NCI-H82 (cell line): ENCODE measurements at regions not wholly inside any gene's neighbourhood (a gene's known extent, or its start where the extent isn't known, plus 50 kb on each side); places are given as distances from the start of the nearest gene placed in this dataset.

Source experiments
- DNase-seq: peaks from one replicate; lab custom pipeline; 2025; lab: John Stamatoyannopoulos, UW

DNA sequence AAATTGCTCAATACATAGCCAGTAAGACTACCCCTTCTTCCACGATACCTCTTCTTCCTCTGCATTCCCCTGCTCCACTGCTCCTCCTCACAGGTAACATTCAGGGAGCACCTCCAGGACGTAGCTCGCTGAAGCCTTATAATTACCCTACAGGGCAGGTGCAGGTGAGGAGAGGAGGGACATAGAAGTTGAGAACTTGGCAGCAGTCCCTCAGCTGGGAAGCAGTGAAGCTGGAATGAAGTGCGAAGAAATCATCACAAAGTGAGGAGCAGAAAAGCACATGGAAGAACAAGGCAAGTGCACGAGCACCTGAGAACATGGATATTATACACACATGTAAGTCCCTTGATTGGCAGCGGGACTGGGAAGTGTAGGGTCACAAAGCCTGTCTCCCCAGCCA lies 118.2 kb downstream of the HSD17B3 start:
- no peak for DNase-seq

DNA sequence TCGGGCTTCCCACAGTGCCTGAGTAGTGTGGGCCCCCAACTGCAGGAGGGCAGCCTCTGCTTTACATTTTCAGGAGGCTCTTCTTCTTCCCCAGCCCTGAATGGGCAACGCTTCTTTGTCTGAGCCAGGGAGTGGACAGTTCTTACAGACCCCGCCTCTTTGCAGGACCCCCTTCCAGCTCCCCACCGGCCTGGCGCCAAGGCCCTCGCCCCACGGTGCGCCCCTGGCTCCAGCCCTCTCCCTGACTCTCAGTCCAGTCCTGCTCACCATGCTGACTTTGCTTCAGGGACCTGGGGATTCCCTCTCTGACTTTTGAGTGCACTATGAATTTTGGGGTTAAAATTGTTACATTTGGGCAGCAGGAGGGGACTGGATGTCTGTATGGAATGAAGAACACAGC lies 123.8 kb downstream of the HSD17B3 start:
- no peak for DNase-seq

DNA sequence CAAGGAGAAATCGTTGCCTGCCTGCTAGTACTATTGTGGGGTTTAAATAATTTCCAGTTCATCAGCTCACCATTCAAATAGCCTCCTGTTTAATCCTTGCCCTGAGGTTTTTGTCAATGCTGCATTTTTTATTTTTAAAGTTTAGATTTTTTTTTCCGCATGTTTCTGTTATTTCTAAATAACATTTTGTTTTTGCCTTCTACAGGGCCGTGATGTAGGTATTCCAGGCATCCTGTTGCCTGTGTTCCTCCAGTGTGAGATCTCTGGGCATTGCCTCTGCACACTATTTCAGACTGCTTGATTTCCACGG lies 124.3 kb downstream of the HSD17B3 start:
- no peak for DNase-seq

DNA sequence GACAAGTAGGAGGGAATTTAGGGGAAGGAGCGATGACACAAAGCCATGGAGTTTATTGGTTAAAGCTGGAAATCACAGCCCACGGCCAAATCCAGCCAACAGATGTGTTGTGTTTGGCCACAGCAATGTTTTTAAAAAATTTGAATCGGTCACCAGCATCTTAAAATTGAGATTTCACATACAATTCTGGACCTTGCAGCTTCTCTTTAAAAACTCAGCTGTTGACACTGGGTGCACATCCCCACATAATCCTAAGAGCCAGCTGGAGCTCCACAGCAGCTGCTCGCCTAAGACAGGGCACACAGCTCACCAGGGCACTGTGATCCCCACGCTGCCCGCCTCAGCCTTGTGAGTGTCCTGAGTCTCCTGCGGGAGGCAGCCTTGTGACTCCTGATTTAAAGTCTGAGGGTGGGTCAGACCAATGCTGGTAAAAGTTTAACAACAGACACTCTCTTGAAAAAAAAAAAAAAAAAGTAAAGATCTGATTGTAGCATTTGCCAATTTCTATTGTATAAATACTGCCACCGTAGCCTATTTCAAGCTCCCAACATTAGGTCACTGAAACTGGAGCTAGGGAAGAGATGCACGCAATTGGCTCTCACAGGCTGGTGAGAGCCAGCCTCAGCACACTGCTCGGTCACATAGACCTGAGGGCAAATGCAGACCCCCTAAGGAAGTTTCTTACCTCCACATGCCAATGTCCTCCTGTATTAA lies 124.8 kb downstream of the HSD17B3 start:
- peak; percentile 70 for DNase-seq

DNA sequence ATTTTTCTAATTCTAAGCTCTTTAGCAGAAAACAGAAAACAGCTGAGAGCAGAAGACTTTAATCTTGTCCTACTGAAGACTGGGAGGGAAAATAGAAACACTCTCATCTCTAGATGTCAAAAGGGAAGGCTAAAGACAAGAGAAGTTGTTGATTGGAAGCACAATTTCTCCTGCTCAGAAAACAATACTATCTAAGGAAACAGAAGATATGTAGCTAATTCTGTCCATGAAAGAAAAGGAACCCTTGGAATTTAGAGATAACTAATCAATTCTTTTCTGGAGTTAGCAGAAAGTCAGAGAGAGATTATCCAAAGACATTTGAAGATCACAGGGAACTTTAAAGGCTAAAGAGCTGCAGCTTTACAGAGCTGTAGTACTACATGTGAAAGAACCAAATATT lies 126.2 kb downstream of the HSD17B3 start:
- no peak for DNase-seq

DNA sequence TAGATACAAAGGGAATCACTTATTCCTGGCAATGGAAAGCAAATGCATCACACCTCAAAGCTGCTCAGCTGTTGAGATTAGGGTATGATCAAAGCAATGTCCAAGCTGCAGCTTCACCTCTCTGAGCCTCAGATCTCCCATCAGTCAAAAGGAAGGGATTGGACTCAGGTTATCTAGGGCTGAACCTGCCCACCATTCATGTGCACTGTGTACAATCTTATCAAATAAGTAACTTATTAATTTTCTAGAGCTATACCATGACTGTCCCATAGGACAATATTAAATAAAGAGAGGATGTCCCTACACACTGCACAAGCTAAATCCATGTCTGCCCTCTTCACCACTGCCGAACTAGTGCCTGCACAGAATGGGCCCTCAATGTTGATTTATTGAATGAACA lies 127.0 kb downstream of the HSD17B3 start:
- no peak for DNase-seq

DNA sequence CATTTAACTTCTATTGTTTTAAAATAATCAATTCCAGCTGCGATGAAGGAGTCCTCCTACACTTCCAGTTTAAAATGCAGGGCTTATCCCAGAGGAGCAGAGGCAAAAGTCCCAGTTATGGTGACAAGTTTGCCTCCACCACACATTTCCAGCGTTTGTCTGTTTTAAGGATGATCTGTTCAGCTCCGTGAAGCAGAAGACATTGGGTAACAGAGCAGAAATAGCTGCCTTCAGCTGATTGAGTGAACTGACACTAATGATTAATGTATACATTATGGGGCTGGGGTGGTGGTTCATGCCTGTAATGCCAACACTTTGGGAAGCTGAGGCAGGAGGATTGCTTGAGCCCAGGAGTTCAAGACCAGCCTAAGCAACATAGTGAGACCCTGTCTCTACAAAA lies 127.6 kb downstream of the HSD17B3 start:
- DNase-seq = no peak

DNA sequence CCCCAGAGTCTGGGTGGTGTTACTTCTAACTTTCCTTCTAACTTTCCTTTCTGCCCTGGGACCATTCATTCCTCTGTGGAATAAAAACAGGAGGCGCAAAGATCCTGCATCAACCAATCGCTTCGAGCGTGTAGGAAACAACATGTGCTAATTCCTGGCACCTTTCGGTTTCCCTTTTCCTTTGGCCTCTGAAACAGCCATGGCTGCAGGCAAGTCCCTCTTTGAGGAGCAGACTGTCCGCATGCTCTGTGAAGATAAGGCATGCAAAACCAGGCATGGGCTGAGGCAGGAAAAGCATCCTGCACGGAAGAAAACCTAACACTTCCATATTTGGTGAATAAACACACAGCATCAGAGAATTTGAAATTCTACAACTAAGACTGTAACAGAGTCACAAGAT lies 128.3 kb downstream of the HSD17B3 start:
- no peak for DNase-seq

DNA sequence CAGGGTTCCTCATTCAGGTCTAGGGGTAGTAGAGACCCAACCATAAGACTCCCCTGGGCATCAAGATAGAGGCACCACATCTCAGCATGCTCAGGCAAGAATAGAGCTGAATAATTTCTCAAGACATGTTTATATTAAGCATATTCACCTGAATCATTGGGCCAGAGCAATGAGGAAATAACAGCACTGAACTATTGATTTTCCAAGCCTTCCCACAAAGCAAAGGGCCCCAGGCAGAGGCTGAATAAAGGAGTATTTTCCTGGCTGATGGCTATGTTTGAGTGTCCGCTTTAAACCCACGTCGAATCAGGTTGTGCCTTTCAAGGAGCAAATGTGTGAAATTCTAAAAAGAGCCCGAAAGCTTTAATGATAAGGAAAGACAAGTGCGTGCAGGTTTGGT lies 129.2 kb downstream of the HSD17B3 start:
- DNase-seq = no peak

DNA sequence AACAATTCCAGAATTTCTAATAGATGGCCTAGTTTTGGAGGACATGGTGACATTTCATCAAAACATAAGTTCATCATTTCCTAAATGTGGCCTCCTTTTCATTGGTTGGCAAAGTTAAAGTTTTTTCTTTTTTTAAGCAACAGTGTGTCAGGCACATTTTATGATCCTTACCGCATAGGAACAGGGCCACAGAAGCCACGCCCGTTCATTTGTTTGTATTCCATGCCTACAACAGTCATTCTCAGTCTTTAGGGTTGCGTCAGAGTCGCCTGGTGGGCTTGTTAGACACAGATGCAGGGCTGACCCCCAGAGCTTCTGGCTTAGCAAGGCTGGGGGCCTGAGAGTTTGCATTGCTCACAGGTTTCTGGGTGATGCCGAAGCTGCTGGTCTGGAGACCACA lies 130.2 kb downstream of the HSD17B3 start:
- DNase-seq = no peak

DNA sequence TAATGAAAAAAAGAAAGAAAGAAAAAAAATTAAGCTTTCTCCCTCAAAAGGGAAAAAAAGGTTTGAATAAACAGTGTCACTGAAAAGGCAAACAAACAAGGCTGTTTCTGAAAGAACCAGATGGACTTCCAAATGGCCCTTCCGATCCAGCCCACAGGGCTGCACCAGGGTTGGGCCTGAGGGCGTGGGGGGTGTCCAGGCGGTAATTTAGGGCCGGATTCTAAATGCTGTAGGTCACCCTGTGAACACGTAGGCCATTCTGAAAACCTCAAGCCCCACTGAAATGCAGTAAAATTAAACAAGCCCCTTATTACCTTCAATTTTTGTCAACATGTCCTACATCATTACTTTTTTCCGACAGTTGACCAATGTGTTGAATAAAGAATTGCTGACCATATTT lies 132.1 kb downstream of the HSD17B3 start:
- DNase-seq = no peak

DNA sequence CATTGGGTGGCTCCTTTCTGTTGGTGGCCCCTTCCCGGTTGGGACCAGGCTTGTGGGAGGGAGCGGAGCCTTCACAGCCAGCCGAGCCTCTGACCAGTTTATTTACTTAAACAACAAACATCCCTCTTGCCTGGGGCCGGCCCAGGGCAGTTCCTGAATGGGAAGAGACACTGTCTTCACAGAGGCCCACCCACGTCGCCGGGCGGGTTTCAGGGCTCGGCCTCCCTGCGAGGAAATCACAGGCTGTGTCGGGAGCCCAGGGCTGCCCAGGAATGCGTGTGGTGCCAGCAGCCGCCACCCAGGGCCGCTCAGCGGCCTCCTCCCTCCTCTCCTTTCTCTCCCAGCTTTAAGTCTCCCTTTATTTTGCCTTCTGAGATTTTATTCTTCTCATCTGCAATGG lies 132.5 kb downstream of the HSD17B3 start:
- no peak for DNase-seq

DNA sequence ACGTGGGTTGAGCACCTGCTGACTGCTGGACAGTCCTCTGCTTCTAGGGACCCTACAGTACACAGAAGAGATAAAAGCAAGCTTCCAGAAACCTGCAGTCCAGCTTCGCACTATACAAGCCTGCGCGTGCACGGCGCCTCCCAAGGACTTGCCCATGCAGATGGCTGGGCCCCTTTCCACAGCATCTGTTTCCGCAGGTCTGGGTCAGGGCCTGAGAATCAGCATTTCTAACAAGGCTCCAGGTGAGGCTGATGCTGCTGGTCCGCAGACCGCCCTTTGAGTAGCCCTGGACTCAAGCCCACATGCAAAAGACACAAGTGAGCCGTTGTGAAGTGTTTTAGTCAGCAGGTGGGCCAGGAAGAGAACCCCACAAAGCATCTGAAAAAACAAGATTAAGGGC lies 133.1 kb downstream of the HSD17B3 start:
- DNase-seq = no peak

DNA sequence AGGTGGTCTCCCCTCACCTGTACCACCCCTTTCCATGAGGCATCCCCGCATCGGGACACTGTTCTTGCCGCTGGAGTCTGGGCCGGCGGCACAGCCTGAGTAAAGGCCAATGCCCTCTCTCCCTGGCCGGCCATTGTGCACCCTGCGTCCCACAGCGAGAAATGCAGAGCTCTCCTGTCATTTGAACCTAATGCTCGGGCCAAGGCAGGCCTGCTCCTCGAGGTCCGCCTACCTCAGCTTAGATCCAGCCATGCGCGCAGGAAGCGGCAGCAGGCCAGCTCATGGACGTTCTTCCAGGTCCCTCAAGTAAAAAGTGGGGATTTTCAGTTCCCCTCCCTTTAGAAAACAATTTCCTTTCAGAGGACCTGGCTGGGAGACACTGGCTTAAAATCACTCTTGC lies 135.0 kb downstream of the HSD17B3 start:
- no peak for DNase-seq

DNA sequence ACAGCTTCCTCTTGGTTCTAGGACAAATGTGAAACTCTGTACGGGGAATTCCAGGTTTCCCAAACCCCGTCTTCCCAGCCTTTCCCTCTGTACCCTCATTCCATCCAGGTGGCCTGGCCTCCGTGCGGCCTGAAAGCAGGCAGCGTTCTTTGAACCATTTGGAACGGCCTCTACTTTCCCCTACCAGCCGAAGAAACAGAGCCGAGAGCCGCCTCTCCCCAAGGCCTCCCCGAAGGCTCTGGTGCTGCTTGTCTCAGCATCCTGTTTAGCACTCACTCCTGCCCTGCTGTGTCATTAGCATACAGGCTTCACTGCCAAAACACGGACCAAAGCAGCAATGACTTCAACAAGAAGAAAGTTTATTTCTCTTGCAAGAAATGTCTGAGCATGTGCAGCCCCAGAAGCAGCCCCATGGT lies 137.7 kb downstream of the HSD17B3 start:
- no peak for DNase-seq

DNA sequence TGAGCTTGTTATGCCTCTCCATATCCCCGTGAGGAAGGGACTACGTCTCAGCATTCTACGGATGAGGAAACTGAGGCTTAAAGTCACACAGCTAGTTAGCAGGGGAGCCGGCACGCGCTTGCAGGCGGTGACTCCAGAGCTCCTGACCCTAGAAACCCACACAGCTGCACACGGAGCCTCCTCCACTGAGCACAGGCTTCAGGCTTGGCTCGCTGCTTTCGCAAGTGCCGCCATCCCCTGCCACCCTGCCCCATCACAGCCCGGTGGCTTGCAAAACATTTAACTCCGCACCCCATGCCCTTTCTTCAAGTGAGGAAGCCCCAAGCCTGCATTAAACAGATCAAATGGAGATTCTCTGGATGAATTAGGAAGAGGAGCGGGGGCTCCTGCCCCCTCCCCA lies 138.3 kb downstream of the HSD17B3 start:
- DNase-seq = no peak

DNA sequence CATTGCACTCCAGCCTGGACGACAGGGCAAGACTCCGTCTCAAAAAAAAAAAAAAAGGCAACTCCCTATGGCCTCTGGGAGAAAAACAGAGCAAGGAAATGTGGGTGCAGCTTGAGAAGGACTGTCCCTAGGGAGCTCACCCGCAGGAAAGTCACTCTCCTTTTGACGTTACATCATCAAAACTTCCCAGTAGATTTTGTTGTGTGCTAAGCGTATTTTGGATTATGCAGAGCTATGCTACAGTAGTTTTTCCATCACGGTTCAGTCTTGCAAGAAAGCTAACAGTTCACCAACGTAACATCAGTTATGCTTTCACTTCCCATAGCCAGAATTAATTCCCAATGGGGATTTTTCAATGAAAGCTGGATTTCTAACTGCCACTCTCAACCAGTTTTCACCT lies 138.8 kb downstream of the HSD17B3 start:
- DNase-seq = no peak

DNA sequence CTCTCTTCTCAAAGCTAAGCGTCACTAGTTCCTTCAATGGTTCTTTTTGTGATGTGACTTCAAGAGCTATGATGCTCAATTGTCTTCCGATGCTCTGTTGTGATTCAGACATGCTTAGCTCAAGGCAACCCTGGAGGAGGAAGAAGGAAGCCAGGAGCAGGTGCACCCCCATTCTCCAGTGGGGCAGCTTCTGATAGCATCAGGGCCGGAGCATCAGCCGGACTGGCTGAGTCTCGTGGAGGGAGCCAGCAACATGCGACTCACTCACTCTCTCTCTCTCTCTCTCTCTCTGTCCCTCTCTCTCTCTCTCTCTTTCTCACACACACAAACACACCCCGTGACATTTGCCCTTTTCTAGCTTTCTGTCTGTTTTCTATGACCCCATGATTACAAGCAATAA lies 140.2 kb downstream of the HSD17B3 start:
- no peak for DNase-seq

DNA sequence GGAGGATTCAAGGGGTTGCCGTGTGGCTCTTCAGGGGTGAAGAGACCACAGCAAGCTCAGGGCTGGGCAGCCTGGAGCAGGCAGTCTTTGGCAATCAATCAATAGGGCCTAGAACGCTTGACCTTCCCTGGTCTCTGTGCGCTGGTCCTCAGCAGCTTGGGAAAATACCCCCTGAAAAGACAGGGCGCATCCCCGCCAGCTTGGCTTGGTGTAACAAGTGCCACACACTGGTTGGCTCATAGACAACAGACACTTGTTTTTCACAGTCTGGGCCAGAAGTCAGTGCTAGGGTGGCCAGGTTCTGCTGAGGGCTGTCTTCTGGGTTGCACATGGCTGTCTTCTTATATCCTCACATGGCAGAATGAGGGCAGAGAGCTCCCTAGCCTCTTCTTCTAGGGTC lies 141.1 kb downstream of the HSD17B3 start:
- no peak for DNase-seq

DNA sequence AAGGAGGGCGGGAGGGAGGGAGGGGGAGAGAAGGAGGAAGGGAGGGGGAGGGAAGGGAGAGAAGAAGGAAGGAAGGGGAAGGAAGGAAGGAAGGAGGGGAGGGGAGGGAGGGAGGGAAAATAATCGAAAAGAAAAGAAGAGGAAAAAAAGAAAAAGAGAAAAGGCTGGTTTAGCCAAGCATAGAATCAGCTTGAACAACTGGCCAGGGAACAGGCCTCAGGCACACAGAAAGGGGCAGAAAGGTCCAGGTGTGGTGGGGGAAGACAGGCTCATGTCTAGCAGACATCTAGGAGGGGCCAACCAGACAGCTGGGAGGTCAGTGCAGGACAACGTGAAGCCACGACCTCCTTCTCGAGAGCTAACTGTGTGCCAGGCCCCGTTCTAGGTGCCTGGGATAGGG lies 141.8 kb downstream of the HSD17B3 start:
- DNase-seq = no peak

DNA sequence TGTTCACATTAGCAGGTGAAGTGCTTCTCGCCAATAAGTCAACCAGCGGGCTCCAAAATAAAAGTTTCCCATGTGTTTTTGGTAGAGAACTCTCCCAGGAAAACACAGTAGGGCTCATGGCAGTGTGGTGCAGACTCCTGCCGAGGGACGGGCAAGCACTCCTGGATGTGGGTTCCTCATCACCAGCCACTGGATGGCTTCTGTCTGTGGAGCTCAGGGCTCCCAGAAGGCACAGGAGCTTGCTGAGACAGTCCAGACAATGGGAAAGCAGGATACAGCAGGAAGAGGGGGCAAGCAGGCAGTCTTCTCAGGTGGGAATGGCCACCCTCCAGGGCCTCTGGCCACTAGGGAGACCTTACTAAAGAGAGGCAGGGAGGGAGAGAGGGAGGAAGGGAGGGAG lies 142.4 kb downstream of the HSD17B3 start:
- no peak for DNase-seq

DNA sequence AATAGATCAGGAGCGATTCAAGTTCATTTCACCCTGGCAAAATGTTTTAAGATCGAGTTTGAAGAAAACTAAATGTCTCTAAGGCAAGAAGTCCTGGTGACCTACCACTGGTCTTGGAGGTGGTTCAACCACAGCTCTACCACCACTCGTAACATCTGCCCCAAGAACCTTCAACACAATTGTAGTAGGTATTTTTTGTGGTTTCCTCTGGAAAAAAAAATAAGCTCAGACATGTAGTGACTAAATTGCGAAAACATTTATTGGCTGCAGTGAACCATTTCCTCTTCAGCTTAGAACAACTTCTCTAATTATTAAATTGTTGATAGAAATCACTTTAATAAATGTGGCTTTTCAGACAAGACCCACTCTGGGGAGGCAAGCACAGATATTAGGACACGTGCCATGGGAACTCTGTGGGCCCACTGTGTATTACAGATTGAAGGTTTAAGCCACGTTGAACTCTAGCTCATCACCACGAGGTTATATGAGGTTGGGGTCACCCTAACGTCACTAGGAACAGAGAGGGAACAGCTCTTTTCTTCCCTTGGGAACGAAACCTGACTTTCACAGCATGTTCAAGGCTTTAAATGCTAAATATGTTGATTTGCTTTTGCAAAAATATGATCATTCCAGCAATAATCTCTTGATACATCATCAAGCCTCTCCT lies 142.9 kb downstream of the HSD17B3 start:
- no peak for DNase-seq

DNA sequence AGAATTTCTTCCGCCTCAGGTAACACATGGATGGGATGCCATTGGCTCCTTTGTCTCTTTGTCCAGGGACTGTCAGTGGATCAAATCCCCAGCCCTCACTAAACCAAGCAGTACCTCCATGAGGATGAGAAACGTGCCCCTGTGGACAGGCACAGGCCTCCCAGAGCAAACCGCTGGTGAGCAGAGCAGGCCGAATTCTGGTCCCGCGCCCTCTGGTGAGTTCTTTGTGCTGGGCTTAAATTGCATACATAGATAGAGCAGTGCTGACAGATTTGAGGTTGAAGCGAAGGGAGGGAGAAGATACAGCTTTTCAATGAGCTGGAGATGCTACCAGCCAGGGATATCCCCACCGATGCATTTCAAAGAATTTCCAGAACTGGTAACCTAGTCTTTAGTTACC lies 143.8 kb downstream of the HSD17B3 start:
- DNase-seq = no peak

DNA sequence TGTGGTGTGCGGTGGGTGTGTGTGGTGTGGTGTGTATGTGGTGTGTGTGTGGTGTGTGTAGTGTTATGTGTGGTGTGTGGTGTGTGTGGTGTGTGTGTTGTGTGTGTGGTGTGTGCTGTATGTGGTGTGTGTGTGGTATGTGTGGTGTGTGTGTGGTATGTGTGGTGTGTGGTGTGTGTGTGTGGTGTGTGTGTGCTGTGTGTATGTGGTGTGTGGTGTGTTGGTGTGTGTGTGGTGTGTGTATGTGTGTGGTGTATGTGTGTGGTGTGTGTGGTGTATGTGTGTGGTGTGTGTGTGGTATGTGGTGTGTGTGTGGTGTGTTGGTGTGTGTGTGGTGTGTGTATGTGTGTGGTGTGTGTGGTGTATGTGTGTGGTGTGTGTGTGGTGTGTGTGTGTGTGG lies 144.3 kb downstream of the HSD17B3 start:
- DNase-seq = no peak
